ENCODE measurements at regions not wholly inside any gene's neighbourhood (a gene's known extent, or its start where the extent isn't known, plus 50 kb on each side); places are given as distances from the start of the nearest gene placed in this dataset.

- no peak for DNase-seq (ENCODE audit: low spot score)
Observed at GRCh38 chr15:29554531-29554930, 267.7 kb downstream of the TJP1 start.

GRCh38 chr15:29550834-29551465 lies 271.3 kb downstream of the TJP1 start:
- peak; percentile 69 for DNase-seq (ENCODE audit: low spot score)

GRCh38 chr15:29548006-29548405 lies 274.3 kb downstream of the TJP1 start:
- no peak for DNase-seq (ENCODE audit: low spot score)

GRCh38 chr15:29544513-29545128 lies 275.0 kb upstream of the NSMCE3 start:
- no peak for DNase-seq (ENCODE audit: low spot score)

- DNase-seq (ENCODE audit: low spot score) = no peak
Observed at GRCh38 chr15:29542994-29543393, 273.4 kb upstream of the NSMCE3 start.

GRCh38 chr15:29541309-29541708 lies 271.7 kb upstream of the NSMCE3 start:
- DNase-seq (ENCODE audit: low spot score) = no peak

- no peak for DNase-seq (ENCODE audit: low spot score)
Observed at GRCh38 chr15:29540479-29540878, 270.9 kb upstream of the NSMCE3 start.

GRCh38 chr15:29539736-29540135 lies 270.1 kb upstream of the NSMCE3 start:
- no peak for DNase-seq (ENCODE audit: low spot score)

- peak; percentile 13 for DNase-seq (ENCODE audit: low spot score)
Observed at GRCh38 chr15:29538044-29538443, 268.4 kb upstream of the NSMCE3 start.

- no peak for DNase-seq (ENCODE audit: low spot score)
Observed at GRCh38 chr15:29535952-29536351, 266.3 kb upstream of the NSMCE3 start.

- no peak for DNase-seq (ENCODE audit: low spot score)
Observed at GRCh38 chr15:29534378-29534777, 264.8 kb upstream of the NSMCE3 start.

- no peak for DNase-seq (ENCODE audit: low spot score)
Observed at GRCh38 chr15:29533647-29534046, 264.0 kb upstream of the NSMCE3 start.

GRCh38 chr15:29532296-29532695 lies 262.7 kb upstream of the NSMCE3 start:
- no peak for DNase-seq (ENCODE audit: low spot score)

GRCh38 chr15:29530966-29531365 lies 261.3 kb upstream of the NSMCE3 start:
- no peak for DNase-seq (ENCODE audit: low spot score)

GRCh38 chr15:29529043-29529442 lies 259.4 kb upstream of the NSMCE3 start:
- no peak for DNase-seq (ENCODE audit: low spot score)

- DNase-seq (ENCODE audit: low spot score) = peak; percentile 53
Observed at GRCh38 chr15:29528276-29528675, 258.7 kb upstream of the NSMCE3 start.

GRCh38 chr15:29526802-29527201 lies 257.2 kb upstream of the NSMCE3 start:
- no peak for DNase-seq (ENCODE audit: low spot score)

GRCh38 chr15:29522373-29523276 lies 253.0 kb upstream of the NSMCE3 start:
- DNase-seq (ENCODE audit: low spot score) = no peak

GRCh38 chr15:29518442-29518841 lies 248.8 kb upstream of the NSMCE3 start:
- no peak for DNase-seq (ENCODE audit: low spot score)

- no peak for DNase-seq (ENCODE audit: low spot score)
Observed at GRCh38 chr15:29517829-29518228, 248.2 kb upstream of the NSMCE3 start.

- no peak for DNase-seq (ENCODE audit: low spot score)
Observed at GRCh38 chr15:29516929-29517328, 247.3 kb upstream of the NSMCE3 start.

- no peak for DNase-seq (ENCODE audit: low spot score)
Observed at GRCh38 chr15:29514926-29515325, 245.3 kb upstream of the NSMCE3 start.

GRCh38 chr15:29511663-29512062 lies 242.0 kb upstream of the NSMCE3 start:
- DNase-seq (ENCODE audit: low spot score) = no peak
